Mesenchymal stem cell (in vitro differentiated cells and primary cell): ENCODE measurements at regions not wholly inside any gene's neighbourhood (a gene's known extent, or its start where the extent isn't known, plus 50 kb on each side); places are given as distances from the start of the nearest gene placed in this dataset.

Source experiments
- DNase-seq: peaks from one replicate; pipeline ENCODE4 v3.0.0-alpha.2; 2013
- H2AFZ ChIP-seq: one replicate; pipeline ENCODE4 v1.6.1; 2013; ENCODE audit warnings: low read depth, mild to moderate bottlenecking, control low read depth, inconsistent platforms, low read length, moderate library complexity
- H2AK5ac ChIP-seq: 2 replicates; pipeline ENCODE4 v1.6.1; 2013; ENCODE audit warnings: low read length, moderate library complexity, mild to moderate bottlenecking, inconsistent platforms; ENCODE audit not compliant: severe bottlenecking
- H2BK120ac ChIP-seq: one replicate; pipeline ENCODE4 v1.6.1; 2013; ENCODE audit warnings: low read depth, mild to moderate bottlenecking, inconsistent platforms, low read length, moderate library complexity
- H2BK12ac ChIP-seq, 2 experiments: one replicate each; pipeline ENCODE4 v1.6.1; 2013; ENCODE audit warnings: inconsistent platforms in 2 of 2, low read length in 2 of 2, mild to moderate bottlenecking in 2 of 2, moderate library complexity in 2 of 2, control low read depth in 1 of 2
- H2BK15ac ChIP-seq: one replicate; pipeline ENCODE4 v1.6.1; 2013; ENCODE audit warnings: mild to moderate bottlenecking, low read depth, inconsistent platforms; ENCODE audit not compliant: poor library complexity, severe bottlenecking
- H2BK5ac ChIP-seq: 2 replicates; pipeline ENCODE4 v1.6.1; 2013; ENCODE audit warnings: low read depth, mild to moderate bottlenecking, low read length, control low read depth, inconsistent platforms; ENCODE audit not compliant: poor library complexity, severe bottlenecking
- H3K14ac ChIP-seq, 2 experiments: one replicate each; pipeline ENCODE4 v1.6.1; 2013; ENCODE audit warnings: inconsistent platforms in 2 of 2, low read length in 2 of 2, control low read depth in 1 of 2, mild to moderate bottlenecking in 1 of 2, moderate library complexity in 1 of 2
- H3K18ac ChIP-seq, 2 experiments: one replicate each; pipeline ENCODE4 v1.6.1; 2013; ENCODE audit warnings: inconsistent platforms in 2 of 2, low read length in 2 of 2, control low read depth in 1 of 2, low read depth in 1 of 2, mild to moderate bottlenecking in 1 of 2
- H3K23ac ChIP-seq, 2 experiments: one replicate each; pipeline ENCODE4 v1.6.1; 2013; ENCODE audit warnings: inconsistent platforms in 2 of 2, low read length in 2 of 2, mild to moderate bottlenecking in 2 of 2, moderate library complexity in 2 of 2, control low read depth in 1 of 2
- H3K27ac ChIP-seq: 2 replicates; pipeline ENCODE4 v1.5.1; 2013; ENCODE audit warnings: mild to moderate bottlenecking, moderate library complexity, low read length, control low read depth, inconsistent platforms; ENCODE audit not compliant: poor library complexity, severe bottlenecking
- H3K27me3 ChIP-seq, 2 experiments: 2 replicates each; pipeline versions ENCODE4 v1.6.1 to v1.7.0; 2013; ENCODE audit warnings: low read length in 2 of 2, mild to moderate bottlenecking in 2 of 2, moderate library complexity in 2 of 2, control low read depth in 1 of 2, inconsistent platforms in 1 of 2; ENCODE audit not compliant: control insufficient read depth in 1 of 2, insufficient read depth in 1 of 2
- H3K36me3 ChIP-seq, 2 experiments: 2 replicates each; pipeline versions ENCODE4 v1.6.1 to v1.7.0; 2013; ENCODE audit warnings: low read length in 2 of 2, control low read depth in 1 of 2, inconsistent platforms in 1 of 2, low read depth in 1 of 2, mild to moderate bottlenecking in 1 of 2; ENCODE audit not compliant: insufficient read depth in 2 of 2, control insufficient read depth in 1 of 2
- H3K4ac ChIP-seq, 2 experiments: one replicate each; pipeline ENCODE4 v1.6.1; 2013; ENCODE audit warnings: inconsistent platforms in 2 of 2, low read length in 2 of 2, mild to moderate bottlenecking in 2 of 2, moderate library complexity in 2 of 2, control low read depth in 1 of 2, low read depth in 1 of 2
- H3K4me1 ChIP-seq: 2 replicates; pipeline ENCODE4 v1.6.1; 2013; ENCODE audit warnings: low read depth, low read length, control low read depth; ENCODE audit not compliant: control insufficient read depth, insufficient read depth
- H3K4me2 ChIP-seq: 2 replicates; pipeline ENCODE4 v1.6.1; 2013; ENCODE audit warnings: low read length, mild to moderate bottlenecking, inconsistent platforms; ENCODE audit not compliant: poor library complexity, severe bottlenecking
- H3K4me3 ChIP-seq, 2 experiments: 2 replicates each; pipeline versions ENCODE4 v1.5.1 to v1.7.0; 2013; ENCODE audit warnings: low read length in 2 of 2, mild to moderate bottlenecking in 2 of 2, control low read depth in 1 of 2, low read depth in 1 of 2; ENCODE audit not compliant: insufficient read depth in 1 of 2
- H3K79me1 ChIP-seq: replicated peaks from 2 replicates; pipeline ENCODE4 v1.6.1; 2013; ENCODE audit warnings: mild to moderate bottlenecking, control low read depth, low read length, inconsistent platforms; ENCODE audit not compliant: poor library complexity, severe bottlenecking
- H3K9ac ChIP-seq: 2 replicates; pipeline ENCODE4 v1.7.0; 2013; ENCODE audit warnings: mild to moderate bottlenecking, low read length, moderate library complexity
- H3K9me3 ChIP-seq: 2 replicates; pipeline ENCODE4 v1.7.0; 2013; ENCODE audit warnings: mild to moderate bottlenecking, low read length; ENCODE audit not compliant: control insufficient read depth
- H4K8ac ChIP-seq: one replicate; pipeline ENCODE4 v1.6.1; 2013; ENCODE audit warnings: inconsistent platforms, mild to moderate bottlenecking, low read length, moderate library complexity
- H4K91ac ChIP-seq: one replicate; pipeline ENCODE4 v1.6.1; 2013; ENCODE audit warnings: mild to moderate bottlenecking, low read length, inconsistent platforms
- WGBS: methylation state at CpG from one replicate; pipeline ENCODE4 v1.1.7; 2013; ENCODE audit warnings: mixed read lengths; 5-methylcytosine and 5-hydroxymethylcytosine counted together

GRCh38 chr3:70519026-70519425 is 206.6 kb upstream of the MDFIC2 start:
- Histone ChIP-seq H2BK12ac (no peak overlapping the region), H2AFZ (no peak overlapping the region), H3K4me3 (no peak overlapping the region), H3K4me1 (peaks cover 1% of the 10 kb centered on the region), H2BK5ac (no peak overlapping the region), H3K27me3 (no peaks in the 10 kb centered on the region), H4K91ac (no peak overlapping the region), H2BK120ac (no peak overlapping the region), H3K4ac (no peak overlapping the region), H4K8ac (no peak overlapping the region), H3K18ac (no peak overlapping the region), H3K4me2 (no peak overlapping the region), H3K9ac (no peak overlapping the region), H3K36me3 (no peaks in the 10 kb centered on the region), H3K23ac (no peak overlapping the region), H3K27ac (no peak overlapping the region), H3K14ac (no peak overlapping the region), H2AK5ac (no peak overlapping the region), H3K9me3 (no peaks in the 10 kb centered on the region), H3K79me1 (no peaks in the 10 kb centered on the region), H2BK15ac (no peak overlapping the region)
- DNase-seq: no peak
- 85% methylated on average over 4 of the region's 4 CpGs for WGBS

- H3K4me2 ChIP-seq: no peak overlapping the region
- H2BK12ac ChIP-seq: no peak overlapping the region
- H3K9me3 ChIP-seq: no peaks in the 10 kb centered on the region
- no peak overlapping the region for H2AFZ ChIP-seq
- no peak overlapping the region for H3K9ac ChIP-seq
- no peak overlapping the region for H3K14ac ChIP-seq
- DNase-seq: no peak
- peaks cover 1% of the 10 kb centered on the region for H3K4me1 ChIP-seq
- H3K18ac ChIP-seq: no peak overlapping the region
- H2BK5ac ChIP-seq: no peak overlapping the region
- no peak overlapping the region for H4K8ac ChIP-seq
- H3K36me3 ChIP-seq: no peaks in the 10 kb centered on the region
- no peak overlapping the region for H2BK120ac ChIP-seq
- WGBS: 91% methylated on average over 4 of the region's 5 CpGs
- H3K4ac ChIP-seq: no peak overlapping the region
- no peak overlapping the region for H2AK5ac ChIP-seq
- H3K27ac ChIP-seq: no peak overlapping the region
- H2BK15ac ChIP-seq: no peak overlapping the region
- H3K79me1 ChIP-seq: no peaks in the 10 kb centered on the region
- H3K23ac ChIP-seq: no peak overlapping the region
- no peak overlapping the region for H4K91ac ChIP-seq
- H3K4me3 ChIP-seq: no peak overlapping the region
- H3K27me3 ChIP-seq: peaks cover 0 to 3% of the 10 kb centered on the region in 2 experiments
These were observed 205.9 kb upstream of the MDFIC2 start for GRCh38 chr3:70518356-70518755.

GRCh38 chr3:70517124-70517890 is 204.9 kb upstream of the MDFIC2 start:
- no peak overlapping the region for H4K8ac ChIP-seq

GRCh38 chr3:70516076-70516475 is 203.6 kb upstream of the MDFIC2 start:
- Histone ChIP-seq H3K27me3 (peaks cover 0 to 4% of the 10 kb centered on the region in 2 experiments), H3K79me1 (no peaks in the 10 kb centered on the region), H3K14ac (no peak overlapping the region), H3K36me3 (no peaks in the 10 kb centered on the region), H2BK15ac (no peak overlapping the region), H4K91ac (no peak overlapping the region), H3K4me3 (no peak overlapping the region), H2BK120ac (no peak overlapping the region), H3K9me3 (no peaks in the 10 kb centered on the region), H2AFZ (no peak overlapping the region), H3K4me1 (peaks cover 1% of the 10 kb centered on the region), H2BK12ac (no peak overlapping the region), H3K4ac (no peak overlapping the region), H3K18ac (no peak overlapping the region), H2AK5ac (no peak overlapping the region), H3K4me2 (no peak overlapping the region), H3K23ac (no peak overlapping the region), H2BK5ac (no peak overlapping the region), H3K9ac (no peak overlapping the region), H4K8ac (no peak overlapping the region), H3K27ac (no peak overlapping the region)
- DNase-seq: no peak
- 81% methylated on average over 4 of the region's 4 CpGs for WGBS

More at GRCh38 chr3:70517124-70517890, 204.9 kb upstream of the MDFIC2 start:
- Histone ChIP-seq H2AK5ac (no peak overlapping the region), H3K9ac (no peak overlapping the region), H3K36me3 (no peaks in the 10 kb centered on the region), H3K27me3 (peaks cover 0 to 4% of the 10 kb centered on the region in 2 experiments), H2AFZ (no peak overlapping the region), H2BK5ac (no peak overlapping the region), H3K27ac (no peak overlapping the region), H3K4me1 (peaks cover 1% of the 10 kb centered on the region), H3K18ac (no peak overlapping the region), H2BK15ac (no peak overlapping the region), H3K79me1 (no peaks in the 10 kb centered on the region), H3K23ac (no peak overlapping the region), H3K9me3 (no peaks in the 10 kb centered on the region), H3K4me3 (no peak overlapping the region), H3K14ac (no peak overlapping the region), H3K4me2 (no peak overlapping the region), H2BK120ac (no peak overlapping the region), H3K4ac (no peak overlapping the region), H4K91ac (no peak overlapping the region), H2BK12ac (no peak overlapping the region)
- DNase-seq: no peak
- 0% methylated on average over 1 of the region's 3 CpGs for WGBS
